Putamen (tissue), 1 donor: ENCODE measurements at regions not wholly inside any gene's neighbourhood (a gene's known extent, or its start where the extent isn't known, plus 50 kb on each side); places are given as distances from the start of the nearest gene placed in this dataset.
"Not testable (repeated sequence)": the region's sequence is repeated elsewhere in the genome, so short reads cannot be mapped to it uniquely, and the experiment has no call there.

ENCODE experiments used
- DNase-seq: peaks from one replicate; pipeline ENCODE4 v3.0.0-alpha.2; 2016; ENCODE audit warnings: low spot score

GRCh38 chr14:83828406-83828805 is 1701.5 kb upstream of the FLRT2 start:
- DNase-seq: no peak

- DNase-seq: no peak
Observed at GRCh38 chr14:83830316-83830715, 1699.6 kb upstream of the FLRT2 start.

GRCh38 chr14:83838226-83838625 is 1691.7 kb upstream of the FLRT2 start:
- no peak for DNase-seq

- no peak for DNase-seq
Observed at GRCh38 chr14:83842547-83842946, 1687.4 kb upstream of the FLRT2 start.

GRCh38 chr14:83847102-83847501 is 1682.8 kb upstream of the FLRT2 start:
- DNase-seq: no peak

GRCh38 chr14:83850092-83850491 is 1679.9 kb upstream of the FLRT2 start:
- DNase-seq: no peak

- no peak for DNase-seq
Observed at GRCh38 chr14:83856334-83856733, 1673.6 kb upstream of the FLRT2 start.

GRCh38 chr14:83860631-83861155 is 1669.3 kb upstream of the FLRT2 start:
- no peak for DNase-seq

GRCh38 chr14:83863042-83863774 is 1666.7 kb upstream of the FLRT2 start:
- DNase-seq: no peak

- DNase-seq: no peak
Observed at GRCh38 chr14:83864106-83864505, 1665.8 kb upstream of the FLRT2 start.

- no peak for DNase-seq
Observed at GRCh38 chr14:83867566-83868225, 1662.2 kb upstream of the FLRT2 start.

GRCh38 chr14:83870546-83871270 is 1659.2 kb upstream of the FLRT2 start:
- no peak for DNase-seq

GRCh38 chr14:83873669-83874068 is 1656.3 kb upstream of the FLRT2 start:
- DNase-seq: no peak

GRCh38 chr14:83874662-83875061 is 1655.3 kb upstream of the FLRT2 start:
- no peak for DNase-seq

- no peak for DNase-seq
Observed at GRCh38 chr14:83883732-83884131, 1646.2 kb upstream of the FLRT2 start.

GRCh38 chr14:83885837-83886293 is 1644.1 kb upstream of the FLRT2 start:
- no peak for DNase-seq

GRCh38 chr14:83887866-83888265 is 1642.1 kb upstream of the FLRT2 start:
- DNase-seq: no peak

GRCh38 chr14:83893447-83893846 is 1636.5 kb upstream of the FLRT2 start:
- no peak for DNase-seq

GRCh38 chr14:83894568-83894967 is 1635.4 kb upstream of the FLRT2 start:
- DNase-seq: no peak

GRCh38 chr14:83898558-83898957 is 1631.4 kb upstream of the FLRT2 start:
- DNase-seq: not testable (repeated sequence)

- DNase-seq: no peak
Observed at GRCh38 chr14:83899706-83900105, 1630.2 kb upstream of the FLRT2 start.

- DNase-seq: no peak
Observed at GRCh38 chr14:83905157-83905556, 1624.8 kb upstream of the FLRT2 start.

GRCh38 chr14:83908419-83908818 is 1621.5 kb upstream of the FLRT2 start:
- no peak for DNase-seq
